Iris pigment epithelial cell (primary cell): ENCODE measurements at regions not wholly inside any gene's neighbourhood (a gene's known extent, or its start where the extent isn't known, plus 50 kb on each side); places are given as distances from the start of the nearest gene placed in this dataset.
A peak's percentile ranks its signal among the peaks of the same experiment; 100 is the strongest.

Source experiments
- DNase-seq: peaks from one replicate; pipeline ENCODE4 v3.0.0-alpha.2; 2011; ENCODE audit warnings: low read depth

GRCh38 chr2:144692661-144693060, 172.7 kb upstream of the ZEB2 start:
- DNase-seq: no peak

- no peak for DNase-seq
Observed at GRCh38 chr2:144690771-144691170, 170.9 kb upstream of the ZEB2 start.

- no peak for DNase-seq
Observed at GRCh38 chr2:144686518-144687215, 166.7 kb upstream of the ZEB2 start.

GRCh38 chr2:144683966-144684365, 164.0 kb upstream of the ZEB2 start:
- no peak for DNase-seq

GRCh38 chr2:144683107-144683753, 163.3 kb upstream of the ZEB2 start:
- DNase-seq: no peak

- DNase-seq: no peak
Observed at GRCh38 chr2:144682248-144682647, 162.3 kb upstream of the ZEB2 start.

GRCh38 chr2:144681389-144681788, 161.5 kb upstream of the ZEB2 start:
- DNase-seq: no peak

GRCh38 chr2:144679942-144680341, 160.0 kb upstream of the ZEB2 start:
- no peak for DNase-seq

- DNase-seq: no peak
Observed at GRCh38 chr2:144678736-144679135, 158.8 kb upstream of the ZEB2 start.

- no peak for DNase-seq
Observed at GRCh38 chr2:144675731-144676130, 155.8 kb upstream of the ZEB2 start.

- DNase-seq: no peak
Observed at GRCh38 chr2:144675331-144675730, 155.4 kb upstream of the ZEB2 start.

- no peak for DNase-seq
Observed at GRCh38 chr2:144674071-144674470, 154.2 kb upstream of the ZEB2 start.

- no peak for DNase-seq
Observed at GRCh38 chr2:144673456-144673855, 153.5 kb upstream of the ZEB2 start.

GRCh38 chr2:144671695-144672455, 152.0 kb upstream of the ZEB2 start:
- DNase-seq: peak; percentile 47

- no peak for DNase-seq
Observed at GRCh38 chr2:144670738-144671137, 150.8 kb upstream of the ZEB2 start.

GRCh38 chr2:144670080-144670479, 150.2 kb upstream of the ZEB2 start:
- DNase-seq: no peak

- DNase-seq: no peak
Observed at GRCh38 chr2:144669196-144669987, 149.5 kb upstream of the ZEB2 start.

- DNase-seq: no peak
Observed at GRCh38 chr2:144668493-144669110, 148.7 kb upstream of the ZEB2 start.

GRCh38 chr2:144666032-144666431, 146.1 kb upstream of the ZEB2 start:
- DNase-seq: peak; percentile 46

GRCh38 chr2:144663207-144663606, 143.3 kb upstream of the ZEB2 start:
- DNase-seq: no peak

- DNase-seq: peak; percentile 60
Observed at GRCh38 chr2:144660518-144661316, 140.8 kb upstream of the ZEB2 start.
